Osteocyte (in vitro differentiated cells): ENCODE measurements at regions not wholly inside any gene's neighbourhood (a gene's known extent, or its start where the extent isn't known, plus 50 kb on each side); places are given as distances from the start of the nearest gene placed in this dataset.

Source experiments
- DNase-seq: peaks from one replicate; pipeline ENCODE4 v3.0.0; 2021; ENCODE audit warnings: mixed read lengths; ENCODE audit not compliant: unreplicated experiment; ENCODE audit errors: extremely low spot score
- H3K27ac Mint-ChIP-seq: one replicate; pipeline ENCODE4 v1.8.0; 2021; ENCODE audit warnings: mild to moderate bottlenecking, mixed read lengths; ENCODE audit not compliant: unreplicated experiment
- H3K27me3 Mint-ChIP-seq: one replicate; pipeline ENCODE4 v1.8.0; 2021; ENCODE audit warnings: mixed read lengths; ENCODE audit not compliant: unreplicated experiment
- H3K36me3 Mint-ChIP-seq: one replicate; pipeline ENCODE4 v1.8.0; 2021; ENCODE audit warnings: mixed read lengths; ENCODE audit not compliant: unreplicated experiment
- H3K4me1 Mint-ChIP-seq: one replicate; pipeline ENCODE4 v1.8.0; 2021; ENCODE audit warnings: mixed read lengths; ENCODE audit not compliant: unreplicated experiment
- H3K4me3 Mint-ChIP-seq: one replicate; pipeline ENCODE4 v1.8.0; 2021; ENCODE audit warnings: mild to moderate bottlenecking, moderate library complexity, mixed read lengths; ENCODE audit not compliant: unreplicated experiment
- H3K9me3 Mint-ChIP-seq: one replicate; pipeline ENCODE4 v1.8.0; 2021; ENCODE audit warnings: mixed read lengths; ENCODE audit not compliant: unreplicated experiment
- CTCF ChIP-seq: fragments of 200-600 bp; sonication (generic); IDR thresholded peaks from 2 replicates; pipeline ENCODE4 v1.5.0; 2021; ENCODE audit warnings: antibody characterized with exemption, mild to moderate bottlenecking, moderate library complexity

DNA sequence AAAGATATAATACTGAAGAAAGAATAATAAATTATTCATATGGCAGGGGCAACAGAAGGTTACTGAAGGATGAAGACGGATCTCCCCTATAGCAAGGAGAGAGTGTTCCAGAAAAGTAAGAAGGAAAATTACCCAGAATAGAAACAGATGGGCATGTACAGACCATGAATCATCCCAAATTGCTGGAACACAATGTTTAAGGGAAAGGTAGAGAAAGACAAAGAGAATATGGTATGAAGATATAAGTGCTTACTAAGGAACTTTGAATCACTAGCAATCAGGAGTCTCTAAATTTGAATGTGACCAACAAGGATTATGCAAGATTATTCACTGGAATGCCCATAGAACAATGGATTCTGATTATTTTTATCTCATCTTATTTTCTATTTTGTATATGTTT lies 375.4 kb downstream of the COL11A1 start:
- no peak for DNase-seq
- H3K4me3 Mint-ChIP-seq: no peak overlapping the region
- no peaks in the 10 kb centered on the region for H3K36me3 Mint-ChIP-seq
- H3K27ac Mint-ChIP-seq: no peak overlapping the region
- no peak for TF ChIP-seq CTCF
- H3K9me3 Mint-ChIP-seq: no peaks in the 10 kb centered on the region
- H3K4me1 Mint-ChIP-seq: peaks cover 9% of the 10 kb centered on the region
- H3K27me3 Mint-ChIP-seq: peaks cover 50% of the 10 kb centered on the region

DNA sequence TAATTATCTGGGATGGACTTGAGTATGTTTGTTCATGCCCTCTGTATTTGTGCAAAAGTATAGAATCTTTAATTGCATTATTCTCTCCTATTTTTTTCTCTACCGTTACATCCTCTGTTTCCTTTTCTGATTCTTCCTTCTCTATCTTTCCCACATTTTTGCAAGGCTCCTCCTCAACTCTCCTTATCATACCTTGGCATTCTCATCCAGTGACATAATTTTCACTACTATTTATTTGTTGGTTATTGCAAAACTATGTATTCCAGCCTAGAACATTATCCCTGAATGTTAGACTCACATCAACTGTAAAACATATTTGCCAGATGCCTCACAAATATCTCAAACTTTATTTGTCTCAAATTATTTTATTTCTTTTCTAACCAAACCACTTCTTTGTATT lies 381.9 kb downstream of the COL11A1 start:
- peaks cover 2% of the 10 kb centered on the region for H3K36me3 Mint-ChIP-seq
- no peaks in the 10 kb centered on the region for H3K9me3 Mint-ChIP-seq
- H3K27me3 Mint-ChIP-seq: peaks cover 60% of the 10 kb centered on the region

DNA sequence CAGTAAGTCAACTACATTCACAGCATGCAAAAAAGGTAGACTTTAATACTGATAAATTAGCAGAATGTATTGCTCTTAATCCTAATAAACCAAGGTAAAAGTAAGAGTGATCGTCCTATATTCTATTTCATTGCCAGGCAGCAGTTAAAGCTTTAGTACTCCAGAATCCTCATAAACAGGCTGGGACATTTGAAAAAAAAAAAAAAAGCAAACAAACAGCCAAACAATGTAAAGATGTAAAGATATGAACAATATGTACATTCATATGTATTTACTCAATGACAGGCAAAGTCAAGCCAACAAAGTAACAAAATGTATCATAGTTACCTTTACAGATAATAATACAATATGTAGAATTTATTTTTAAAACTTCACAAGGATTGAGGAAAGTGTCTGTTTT lies 383.6 kb downstream of the COL11A1 start:
- Mint-ChIP-seq H3K27ac (no peak overlapping the region), H3K4me3 (no peak overlapping the region), H3K27me3 (peaks cover 63% of the 10 kb centered on the region), H3K36me3 (peaks cover 2% of the 10 kb centered on the region), H3K4me1 (no peaks in the 10 kb centered on the region), H3K9me3 (no peaks in the 10 kb centered on the region)
- no peak for DNase-seq
- no peak for TF ChIP-seq CTCF

More for the DNA sequence above, 381.9 kb downstream of the COL11A1 start:
- Mint-ChIP-seq H3K27ac (no peak overlapping the region), H3K4me1 (no peaks in the 10 kb centered on the region), H3K4me3 (no peak overlapping the region)
- TF ChIP-seq CTCF: no peak
- DNase-seq: no peak

DNA sequence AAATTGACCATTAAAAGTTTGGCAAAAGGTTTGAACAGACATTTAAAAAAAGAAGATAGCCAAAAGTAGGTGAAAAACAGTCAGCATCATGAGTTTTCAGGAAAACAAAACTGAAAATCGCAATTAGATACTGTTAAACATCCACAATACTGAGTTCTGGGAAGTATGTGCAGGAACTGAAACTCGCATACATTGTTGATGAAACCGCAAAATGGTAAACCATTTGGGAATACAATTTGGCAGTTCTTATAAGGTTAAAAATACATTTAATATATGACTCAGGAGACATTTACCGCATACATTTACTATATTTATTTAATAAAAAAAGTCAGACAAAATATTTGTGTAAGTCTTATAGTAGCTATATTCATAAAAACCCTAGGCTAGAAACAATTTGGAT lies 393.2 kb downstream of the COL11A1 start:
- peaks cover 45% of the 10 kb centered on the region for H3K27me3 Mint-ChIP-seq
- no peak overlapping the region for H3K4me3 Mint-ChIP-seq
- H3K36me3 Mint-ChIP-seq: no peaks in the 10 kb centered on the region
- TF ChIP-seq CTCF: no peak
- H3K27ac Mint-ChIP-seq: no peak overlapping the region
- no peak for DNase-seq
- no peaks in the 10 kb centered on the region for H3K4me1 Mint-ChIP-seq
- no peaks in the 10 kb centered on the region for H3K9me3 Mint-ChIP-seq

GRCh38 chr1:102699524-102699923 lies 408.8 kb downstream of the COL11A1 start:
- Mint-ChIP-seq H3K27ac (no peak overlapping the region), H3K4me1 (peaks cover 2% of the 10 kb centered on the region), H3K36me3 (no peaks in the 10 kb centered on the region), H3K9me3 (no peaks in the 10 kb centered on the region), H3K4me3 (no peak overlapping the region), H3K27me3 (peaks cover 22% of the 10 kb centered on the region)
- DNase-seq: no peak
- TF ChIP-seq CTCF: no peak
